Jurkat, Clone E6-1 (cell line): ENCODE measurements at regions not wholly inside any gene's neighbourhood (a gene's known extent, or its start where the extent isn't known, plus 50 kb on each side); places are given as distances from the start of the nearest gene placed in this dataset.

Source experiments
- DNase-seq: peaks from one replicate; pipeline ENCODE4 v3.0.0-alpha.2; 2011; ENCODE audit warnings: low read depth, low spot score
- H3K4me3 ChIP-seq: 2 replicates; pipeline ENCODE4 v1.5.1; 2011; ENCODE audit warnings: mild to moderate bottlenecking, low read length, control low read depth, moderate library complexity

- DNase-seq = no peak
- H3K4me3 ChIP-seq = no peak overlapping the region
Measured at GRCh38 chr21:43351501-43352153, 75.3 kb downstream of the SIK1 start.

DNA sequence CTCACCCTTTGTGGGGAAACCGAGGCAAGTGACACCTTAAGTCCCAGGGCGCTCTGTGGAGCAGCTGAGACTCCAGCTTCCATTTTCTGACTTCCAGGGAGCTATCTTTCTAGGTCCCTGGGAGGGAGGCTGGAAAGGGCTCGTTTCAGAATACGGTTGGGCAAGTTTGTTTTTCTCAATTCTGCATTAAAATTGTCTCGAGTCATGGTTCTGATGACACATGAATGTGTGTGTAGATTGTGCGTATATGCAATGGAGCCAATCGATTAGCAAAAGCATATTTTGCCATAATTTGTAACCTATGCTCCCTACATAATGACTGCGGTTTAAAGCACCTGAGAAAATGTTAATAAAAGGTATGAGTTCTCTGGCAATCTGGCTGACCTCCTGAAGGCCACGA is 77.3 kb downstream of the SIK1 start:
- H3K4me3 ChIP-seq = no peak overlapping the region
- no peak for DNase-seq

DNA sequence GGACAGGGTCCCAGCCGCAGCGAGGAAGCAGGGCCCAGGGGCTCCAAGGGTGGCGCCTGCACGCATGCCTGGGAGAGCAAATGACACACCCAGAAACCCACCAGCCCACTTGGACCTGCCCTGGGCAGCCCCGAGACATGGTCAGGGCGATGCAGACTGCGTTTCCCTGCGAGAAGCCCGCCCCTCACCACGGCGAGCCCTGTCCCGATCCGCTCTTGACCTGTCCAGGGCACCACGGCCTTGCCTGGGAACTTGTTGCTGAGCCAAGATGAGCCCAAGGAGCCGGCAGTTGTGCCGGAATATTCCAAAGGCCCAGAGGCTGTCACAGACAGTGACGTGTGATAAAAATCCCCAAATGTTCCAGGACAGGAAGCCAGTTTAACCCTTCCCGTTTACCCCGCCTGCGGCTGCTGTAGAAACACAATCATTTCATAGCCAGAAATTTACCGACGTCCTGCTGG is 78.1 kb downstream of the SIK1 start:
- no peak for DNase-seq
- H3K4me3 ChIP-seq = no peak overlapping the region

- DNase-seq = no peak
Measured at GRCh38 chr21:43348170-43348766, 78.7 kb downstream of the SIK1 start.

DNA sequence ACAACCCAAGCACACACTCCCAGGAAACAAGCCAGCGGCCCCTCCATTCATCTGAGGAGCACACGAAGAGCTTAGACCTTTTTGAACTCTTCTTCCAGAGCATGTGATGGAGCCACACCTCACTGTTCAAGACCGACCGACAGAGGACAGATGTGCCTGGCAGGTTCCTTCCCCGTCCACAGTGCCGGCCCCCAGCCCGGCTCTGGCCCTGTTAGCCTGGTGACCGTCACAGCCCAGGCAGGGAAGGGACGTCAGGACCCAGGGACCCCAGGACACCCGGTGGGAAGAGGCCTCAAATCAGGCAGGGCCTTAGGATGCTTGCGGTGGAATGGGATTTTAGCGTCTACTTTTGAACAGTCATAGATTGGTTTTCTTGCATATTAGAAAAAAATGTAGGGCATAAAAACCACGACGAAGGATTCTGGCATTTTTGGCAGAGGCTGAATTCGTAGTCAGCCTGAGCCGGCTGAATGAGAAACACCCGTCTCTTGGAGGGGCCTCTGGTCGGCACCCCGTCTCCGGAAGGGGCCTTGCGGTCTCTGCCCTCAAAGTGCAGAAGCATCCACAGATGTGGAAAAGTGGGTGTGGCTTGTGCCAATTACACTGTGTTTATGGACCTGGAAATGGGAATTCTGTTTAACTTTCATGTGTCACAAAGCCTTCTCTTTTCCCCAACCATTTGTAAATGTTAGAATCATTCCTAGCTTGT is 79.3 kb downstream of the SIK1 start:
- no peak overlapping the region for H3K4me3 ChIP-seq
- no peak for DNase-seq

More at GRCh38 chr21:43348170-43348766, 78.7 kb downstream of the SIK1 start:
- no peak overlapping the region for H3K4me3 ChIP-seq

DNA sequence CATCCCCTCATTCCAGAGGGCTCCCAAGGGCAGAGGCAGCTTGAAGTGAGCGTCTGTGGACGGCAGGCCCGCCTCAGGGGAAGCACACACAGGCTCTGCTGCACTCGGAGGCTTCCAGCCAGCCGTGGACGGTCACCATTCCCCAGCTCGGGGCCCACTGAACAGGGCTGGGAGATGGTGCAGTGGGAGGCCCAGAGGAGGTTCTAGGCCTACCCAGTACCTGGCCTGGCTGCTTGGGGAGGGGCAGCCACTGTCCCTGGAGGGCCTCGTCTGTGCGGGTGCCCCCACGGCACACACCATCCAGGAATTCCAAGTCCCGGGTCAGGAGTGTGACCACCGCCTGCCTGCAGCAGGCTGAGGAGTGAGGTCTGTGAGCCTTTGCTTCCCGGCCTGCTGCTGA is 80.4 kb downstream of the SIK1 start:
- DNase-seq = no peak
- no peak overlapping the region for H3K4me3 ChIP-seq

DNA sequence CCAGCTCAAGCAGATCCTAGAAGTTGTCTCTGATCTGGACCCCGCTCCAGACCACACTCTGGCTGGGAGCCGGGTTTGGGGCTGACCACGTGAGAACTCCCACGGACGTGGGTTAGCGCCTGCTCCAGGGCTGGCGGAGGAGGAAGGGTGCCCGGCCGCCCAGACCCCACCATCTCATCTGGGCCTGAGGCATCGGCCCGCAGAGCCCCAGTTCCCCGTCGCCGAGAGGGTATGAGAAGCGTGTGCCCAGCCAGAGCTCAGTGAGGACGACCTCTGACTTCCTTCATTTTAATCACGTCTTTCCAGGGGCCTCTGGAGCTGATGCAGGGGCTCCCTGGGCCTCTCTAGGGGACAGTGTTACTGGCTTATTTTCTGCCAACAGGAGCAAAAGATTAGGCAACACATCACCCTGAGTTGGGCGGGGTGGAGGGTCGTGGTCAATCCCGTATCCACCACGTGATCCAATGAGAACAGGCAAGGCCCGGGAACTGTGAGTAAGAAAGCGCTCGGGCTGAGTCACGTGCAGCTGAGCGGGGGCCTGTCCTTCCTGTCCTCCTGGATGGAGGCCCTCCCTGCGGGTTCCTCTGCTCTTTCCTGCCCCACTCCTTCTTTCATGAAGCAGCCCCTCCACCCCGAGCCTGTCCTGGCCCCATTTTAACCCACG is 81.1 kb downstream of the SIK1 start:
- H3K4me3 ChIP-seq = no peak overlapping the region
- DNase-seq = no peak

GRCh38 chr21:43345046-43345745 is 81.7 kb downstream of the SIK1 start:
- no peak overlapping the region for H3K4me3 ChIP-seq
- no peak for DNase-seq

GRCh38 chr21:43343992-43344886 is 82.7 kb downstream of the SIK1 start:
- H3K4me3 ChIP-seq = no peak overlapping the region
- no peak for DNase-seq

GRCh38 chr21:43343095-43343991 is 83.6 kb downstream of the SIK1 start:
- no peak overlapping the region for H3K4me3 ChIP-seq
- no peak for DNase-seq

DNA sequence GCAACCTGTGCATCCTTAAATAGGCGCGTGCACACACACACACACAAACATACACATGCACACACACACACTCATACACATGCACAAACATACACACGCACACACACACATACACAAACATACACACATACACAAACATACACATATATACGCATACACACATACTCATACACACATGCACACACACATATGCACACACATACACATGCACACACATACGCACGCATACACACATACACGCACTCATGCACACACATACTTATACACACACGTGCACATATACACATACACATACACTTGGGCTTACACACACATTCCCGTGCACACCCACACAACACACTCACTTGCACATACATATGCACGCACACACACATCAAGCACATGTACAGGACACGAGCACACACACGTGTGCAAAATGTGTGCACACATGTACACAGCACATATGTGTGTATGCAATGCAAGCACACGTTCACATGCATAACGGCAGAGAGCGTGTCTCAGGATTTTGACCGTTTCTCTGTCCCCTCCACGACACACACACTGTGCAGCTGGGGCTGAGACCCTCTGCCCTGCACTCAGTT is 84.5 kb downstream of the SIK1 start:
- no peak overlapping the region for H3K4me3 ChIP-seq
- DNase-seq = no peak

- no peak overlapping the region for H3K4me3 ChIP-seq
- DNase-seq = no peak
Measured at GRCh38 chr21:43341378-43342161, 85.4 kb downstream of the SIK1 start.

DNA sequence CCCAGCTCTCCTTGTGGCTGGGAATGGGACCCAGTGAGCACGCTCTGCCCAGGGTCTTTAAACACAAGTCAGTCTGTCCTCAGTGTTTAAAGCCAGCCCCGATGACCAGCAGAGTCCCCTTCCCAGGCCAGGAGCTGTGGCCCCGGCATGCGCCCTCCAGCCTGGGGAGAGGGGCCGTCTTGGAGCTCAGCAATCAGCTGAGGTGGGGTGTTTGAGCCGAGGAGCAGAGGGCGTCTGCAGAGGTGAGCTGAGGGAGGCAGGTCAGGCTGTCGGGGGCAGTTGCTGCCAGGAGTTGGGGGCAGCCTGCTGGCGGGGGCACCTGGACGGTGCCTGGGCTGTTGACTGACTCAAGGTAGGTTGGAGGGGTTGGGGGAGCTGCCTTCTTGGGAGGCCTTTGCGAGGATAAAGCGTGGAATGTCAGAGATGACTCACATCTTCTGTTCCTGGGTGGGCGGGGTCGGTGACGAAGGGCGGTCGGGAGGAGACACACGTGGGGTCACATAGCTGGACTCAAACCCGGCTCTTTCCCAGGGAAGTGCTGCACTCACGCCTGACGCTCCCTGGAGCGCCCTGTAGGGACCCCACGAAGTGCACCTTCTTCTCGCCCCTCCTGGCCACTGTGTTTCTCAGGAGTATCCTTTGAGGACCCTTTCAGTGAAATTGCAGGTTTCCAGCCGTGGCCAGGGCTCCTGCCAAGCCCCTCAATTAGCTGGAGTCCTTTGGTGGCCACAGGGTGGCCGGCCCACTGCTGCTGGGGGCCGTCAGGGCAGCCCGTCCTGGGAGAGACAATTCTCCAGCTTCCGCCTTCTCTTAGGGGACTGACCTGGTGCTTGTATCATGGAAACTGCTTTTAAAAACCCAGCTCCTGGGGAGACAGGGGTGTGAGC is 86.2 kb downstream of the SIK1 start:
- DNase-seq = no peak
- no peak overlapping the region for H3K4me3 ChIP-seq

- no peak overlapping the region for H3K4me3 ChIP-seq
- no peak for DNase-seq
Measured at GRCh38 chr21:43339668-43340067, 87.3 kb downstream of the SIK1 start.

DNA sequence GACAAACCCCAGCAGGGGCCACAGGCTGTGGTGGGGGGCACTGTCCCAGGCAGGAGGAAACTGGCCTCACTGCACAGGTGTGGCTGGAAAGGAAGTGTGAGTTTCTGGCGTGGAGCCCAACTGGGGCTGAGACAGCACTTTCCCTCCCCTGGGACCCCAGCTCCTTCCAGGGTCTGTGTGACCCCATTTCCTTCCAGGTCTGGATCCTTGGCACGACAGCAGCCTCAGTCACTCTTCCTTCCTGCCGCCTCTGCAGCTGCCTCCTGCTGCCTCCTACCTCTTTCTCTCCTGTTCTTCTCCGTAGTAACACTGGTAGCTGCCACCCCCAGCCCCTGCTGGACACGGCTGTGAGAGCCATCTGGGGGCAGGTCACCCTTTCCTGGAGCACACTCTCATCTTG is 88.0 kb downstream of the SIK1 start:
- no peak for DNase-seq
- H3K4me3 ChIP-seq = no peak overlapping the region
